Activated naive CD8-positive, alpha-beta T cell treated with anti-CD3 and anti-CD28 coated beads, Interleukin-2, amount 50 U/mL, for 24 hours (primary cell): ENCODE measurements at regions not wholly inside any gene's neighbourhood (a gene's known extent, or its start where the extent isn't known, plus 50 kb on each side); places are given as distances from the start of the nearest gene placed in this dataset.
A peak's percentile ranks its signal among the peaks of the same experiment; 100 is the strongest.
"Not testable (repeated sequence)": the region's sequence is repeated elsewhere in the genome, so short reads cannot be mapped to it uniquely, and the experiment has no call there.

Experiments
- ATAC-seq: fragments of 150-1000 bp; cut with Tn5 transposase; one replicate; pipeline ENCODE4 v1.10.0; 2021
- DNase-seq: peaks from one replicate; pipeline ENCODE4 v3.0.0; 2021
- H3K27ac Mint-ChIP-seq: one replicate; pipeline ENCODE4 v1.8.0; 2021; ENCODE audit warnings: mild to moderate bottlenecking, mixed read lengths
- H3K27me3 Mint-ChIP-seq: one replicate; pipeline ENCODE4 v1.8.0; 2021; ENCODE audit warnings: mixed read lengths
- H3K36me3 Mint-ChIP-seq: one replicate; pipeline ENCODE4 v1.8.0; 2021; ENCODE audit warnings: low read depth, mixed read lengths
- H3K4me1 Mint-ChIP-seq: one replicate; pipeline ENCODE4 v1.8.0; 2021; ENCODE audit warnings: mixed read lengths
- H3K4me3 Mint-ChIP-seq: one replicate; pipeline ENCODE4 v1.8.0; 2021; ENCODE audit warnings: mild to moderate bottlenecking, moderate library complexity, mixed read lengths
- H3K9me3 Mint-ChIP-seq: one replicate; pipeline ENCODE4 v1.8.0; 2021; ENCODE audit warnings: mixed read lengths

GRCh38 chr11:8765294-8765693, 82.7 kb downstream of the RPL27A start:
- Mint-ChIP-seq H3K4me1 (no peaks in the 10 kb centered on the region), H3K4me3 (no peak overlapping the region), H3K9me3 (no peaks in the 10 kb centered on the region), H3K27ac (no peak overlapping the region), H3K36me3 (no peaks in the 10 kb centered on the region), H3K27me3 (peaks cover 9% of the 10 kb centered on the region)
- DNase-seq: no peak
- ATAC-seq: no peak

GRCh38 chr11:8766043-8766987, 83.7 kb downstream of the RPL27A start:
- no peaks in the 10 kb centered on the region for H3K9me3 Mint-ChIP-seq
- DNase-seq (no peak), ATAC-seq (no peak)
- H3K27ac Mint-ChIP-seq: no peak overlapping the region
- no peaks in the 10 kb centered on the region for H3K4me1 Mint-ChIP-seq
- H3K27me3 Mint-ChIP-seq: peaks cover 9% of the 10 kb centered on the region
- no peaks in the 10 kb centered on the region for H3K36me3 Mint-ChIP-seq
- H3K4me3 Mint-ChIP-seq: no peak overlapping the region

- Mint-ChIP-seq H3K9me3 (no peaks in the 10 kb centered on the region), H3K27me3 (peaks cover 9% of the 10 kb centered on the region), H3K36me3 (no peaks in the 10 kb centered on the region), H3K4me3 (no peak overlapping the region), H3K27ac (no peak overlapping the region), H3K4me1 (no peaks in the 10 kb centered on the region)
- DNase-seq (no peak), ATAC-seq (no peak)
Measured at GRCh38 chr11:8766988-8767374, 84.4 kb downstream of the RPL27A start.

GRCh38 chr11:8767466-8768142, 85.0 kb downstream of the RPL27A start:
- Mint-ChIP-seq H3K36me3 (no peaks in the 10 kb centered on the region), H3K27ac (no peak overlapping the region), H3K9me3 (no peaks in the 10 kb centered on the region), H3K4me3 (no peak overlapping the region), H3K4me1 (no peaks in the 10 kb centered on the region), H3K27me3 (peaks cover 9% of the 10 kb centered on the region)
- no peak for ATAC-seq
- DNase-seq: no peak

- Mint-ChIP-seq H3K4me1 (no peaks in the 10 kb centered on the region), H3K27ac (no peak overlapping the region), H3K4me3 (no peak overlapping the region), H3K9me3 (no peaks in the 10 kb centered on the region), H3K27me3 (peaks cover 2% of the 10 kb centered on the region), H3K36me3 (no peaks in the 10 kb centered on the region)
- DNase-seq (no peak), ATAC-seq (no peak)
Measured at GRCh38 chr11:8768625-8769333, 86.2 kb downstream of the RPL27A start.

- H3K27ac Mint-ChIP-seq: no peak overlapping the region
- no peaks in the 10 kb centered on the region for H3K9me3 Mint-ChIP-seq
- no peak overlapping the region for H3K4me3 Mint-ChIP-seq
- H3K4me1 Mint-ChIP-seq: peaks cover 2% of the 10 kb centered on the region
- no peak for ATAC-seq
- H3K36me3 Mint-ChIP-seq: no peaks in the 10 kb centered on the region
- DNase-seq: no peak
- no peaks in the 10 kb centered on the region for H3K27me3 Mint-ChIP-seq
Measured at GRCh38 chr11:8772571-8773519, 90.3 kb downstream of the RPL27A start.

- no peak for DNase-seq
- Mint-ChIP-seq H3K27ac (no peak overlapping the region), H3K4me3 (no peak overlapping the region)
Measured at GRCh38 chr11:8773916-8774539, 91.4 kb downstream of the RPL27A start.

GRCh38 chr11:8774916-8775315, 92.3 kb downstream of the RPL27A start:
- ATAC-seq, DNase-seq, H3K4me3 Mint-ChIP-seq, H3K9me3 Mint-ChIP-seq, H3K4me1 Mint-ChIP-seq, H3K27me3 Mint-ChIP-seq, H3K27ac Mint-ChIP-seq, H3K36me3 Mint-ChIP-seq: not testable (repeated sequence)

More at GRCh38 chr11:8773916-8774539, 91.4 kb downstream of the RPL27A start:
- Mint-ChIP-seq H3K36me3 (no peaks in the 10 kb centered on the region), H3K27me3 (no peaks in the 10 kb centered on the region), H3K4me1 (peaks cover 2% of the 10 kb centered on the region), H3K9me3 (no peaks in the 10 kb centered on the region)
- peak; percentile 20 for ATAC-seq

- no peak for ATAC-seq
- Mint-ChIP-seq H3K36me3 (no peaks in the 10 kb centered on the region), H3K27ac (no peak overlapping the region), H3K4me3 (no peak overlapping the region), H3K9me3 (no peaks in the 10 kb centered on the region), H3K4me1 (peaks cover 2% of the 10 kb centered on the region), H3K27me3 (no peaks in the 10 kb centered on the region)
- DNase-seq: no peak
Measured at GRCh38 chr11:8775332-8775731, 92.7 kb downstream of the RPL27A start.

- H3K4me1 Mint-ChIP-seq: peaks cover 2% of the 10 kb centered on the region
- H3K36me3 Mint-ChIP-seq: no peaks in the 10 kb centered on the region
Measured at GRCh38 chr11:8775734-8776133, 93.1 kb downstream of the RPL27A start.

GRCh38 chr11:8776209-8776608, 93.6 kb downstream of the RPL27A start:
- Mint-ChIP-seq H3K36me3 (no peaks in the 10 kb centered on the region), H3K4me1 (peaks cover 2% of the 10 kb centered on the region), H3K27ac (no peak overlapping the region), H3K27me3 (peaks cover 5% of the 10 kb centered on the region), H3K9me3 (no peaks in the 10 kb centered on the region), H3K4me3 (no peak overlapping the region)
- DNase-seq (no peak), ATAC-seq (no peak)

More at GRCh38 chr11:8775734-8776133, 93.1 kb downstream of the RPL27A start:
- H3K27me3 Mint-ChIP-seq: peaks cover 3% of the 10 kb centered on the region
- no peaks in the 10 kb centered on the region for H3K9me3 Mint-ChIP-seq
- no peak overlapping the region for H3K27ac Mint-ChIP-seq
- no peak for DNase-seq
- no peak overlapping the region for H3K4me3 Mint-ChIP-seq
- ATAC-seq: no peak

- H3K27me3 Mint-ChIP-seq: peaks cover 5% of the 10 kb centered on the region
- no peaks in the 10 kb centered on the region for H3K36me3 Mint-ChIP-seq
- no peaks in the 10 kb centered on the region for H3K9me3 Mint-ChIP-seq
- DNase-seq: no peak
- H3K27ac Mint-ChIP-seq: no peak overlapping the region
- H3K4me3 Mint-ChIP-seq: no peak overlapping the region
- H3K4me1 Mint-ChIP-seq: peaks cover 2% of the 10 kb centered on the region
- ATAC-seq: no peak
Measured at GRCh38 chr11:8777907-8778767, 95.5 kb downstream of the RPL27A start.

- no peak for ATAC-seq
- no peaks in the 10 kb centered on the region for H3K9me3 Mint-ChIP-seq
- no peak overlapping the region for H3K4me3 Mint-ChIP-seq
- no peak for DNase-seq
- no peak overlapping the region for H3K27ac Mint-ChIP-seq
- H3K27me3 Mint-ChIP-seq: peaks cover 7% of the 10 kb centered on the region
- peaks cover 2% of the 10 kb centered on the region for H3K4me1 Mint-ChIP-seq
- H3K36me3 Mint-ChIP-seq: no peaks in the 10 kb centered on the region
Measured at GRCh38 chr11:8779107-8779506, 96.5 kb downstream of the RPL27A start.
